ENCODE measurements at regions not wholly inside any gene's neighbourhood (a gene's known extent, or its start where the extent isn't known, plus 50 kb on each side); places are given as distances from the start of the nearest gene placed in this dataset.

- ChIA-PET CTCF (no interaction called here), POLR2A (ENCODE audit: low non-redundant PET) (no interaction called here)
- Histone ChIP-seq H3K27me3 (replicated peaks; ENCODE audit: insufficient read depth, low read depth, low read length, poor library complexity) (no peaks in the 10 kb centered on the region), H3K9me3 (ENCODE audit: low read depth, low read length, poor library complexity, severe bottlenecking) (no peaks in the 10 kb centered on the region), H3K4me1 (ENCODE audit: insufficient read depth, low read length, poor library complexity, severe bottlenecking) (no peaks in the 10 kb centered on the region), H3K4me3 (ENCODE audit: low read depth, low read length, poor library complexity, severe bottlenecking) (no peak overlapping the region), H3K36me3 (ENCODE audit: insufficient read depth, low read length, poor library complexity, severe bottlenecking) (no peaks in the 10 kb centered on the region), H3K27ac (ENCODE audit: low read depth, low read length, poor library complexity, severe bottlenecking) (no peak overlapping the region)
- TF ChIP-seq EZH2 (IDR thresholded peaks at IDR 0.05; ENCODE audit: borderline replicate concordance, low read depth, low read length, poor library complexity, severe bottlenecking) (no peak), CTCF (conservative IDR thresholded peaks at IDR 0.05; ENCODE audit: low read depth, low read length) (no peak)
- intact Hi-C loops (cut with micrococcal nuclease; ENCODE audit: unreplicated experiment): no loop called here
- DNase-seq (ENCODE audit: low spot score): no peak
- BruUV-seq (replicated peaks): no TSS peak
Measured at GRCh38 chr1:81574408-81574807, 226.3 kb upstream of the ADGRL2 start.

- no peak overlapping the region for H3K27ac ChIP-seq (ENCODE audit: low read depth, low read length, poor library complexity, severe bottlenecking)
- no peaks in the 10 kb centered on the region for H3K9me3 ChIP-seq (ENCODE audit: low read depth, low read length, poor library complexity, severe bottlenecking)
- DNase-seq (ENCODE audit: low spot score): no peak
- no peaks in the 10 kb centered on the region for H3K36me3 ChIP-seq (ENCODE audit: insufficient read depth, low read length, poor library complexity, severe bottlenecking)
- ChIA-PET POLR2A (ENCODE audit: low non-redundant PET) (no interaction called here), CTCF (no interaction called here)
- no TSS peak for BruUV-seq (replicated peaks)
- TF ChIP-seq CTCF (conservative IDR thresholded peaks at IDR 0.05; ENCODE audit: low read depth, low read length): no peak
- TF ChIP-seq EZH2 (IDR thresholded peaks at IDR 0.05; ENCODE audit: borderline replicate concordance, low read depth, low read length, poor library complexity, severe bottlenecking): no peak
- H3K4me1 ChIP-seq (ENCODE audit: insufficient read depth, low read length, poor library complexity, severe bottlenecking): no peaks in the 10 kb centered on the region
- intact Hi-C loops (cut with micrococcal nuclease; ENCODE audit: unreplicated experiment): no loop called here
- no peaks in the 10 kb centered on the region for H3K27me3 ChIP-seq (replicated peaks; ENCODE audit: insufficient read depth, low read depth, low read length, poor library complexity)
- no peak overlapping the region for H3K4me3 ChIP-seq (ENCODE audit: low read depth, low read length, poor library complexity, severe bottlenecking)
Measured at GRCh38 chr1:81573458-81573857, 227.3 kb upstream of the ADGRL2 start.

- no peak for TF ChIP-seq EZH2 (IDR thresholded peaks at IDR 0.05; ENCODE audit: borderline replicate concordance, low read depth, low read length, poor library complexity, severe bottlenecking)
- no peak for TF ChIP-seq CTCF (conservative IDR thresholded peaks at IDR 0.05; ENCODE audit: low read depth, low read length)
- Histone ChIP-seq H3K27ac (ENCODE audit: low read depth, low read length, poor library complexity, severe bottlenecking) (no peak overlapping the region), H3K27me3 (replicated peaks; ENCODE audit: insufficient read depth, low read depth, low read length, poor library complexity) (no peaks in the 10 kb centered on the region), H3K4me3 (ENCODE audit: low read depth, low read length, poor library complexity, severe bottlenecking) (no peak overlapping the region), H3K36me3 (ENCODE audit: insufficient read depth, low read length, poor library complexity, severe bottlenecking) (no peaks in the 10 kb centered on the region), H3K4me1 (ENCODE audit: insufficient read depth, low read length, poor library complexity, severe bottlenecking) (no peaks in the 10 kb centered on the region), H3K9me3 (ENCODE audit: low read depth, low read length, poor library complexity, severe bottlenecking) (no peaks in the 10 kb centered on the region)
- ChIA-PET CTCF (no interaction called here), POLR2A (ENCODE audit: low non-redundant PET) (no interaction called here)
- DNase-seq (ENCODE audit: low spot score): no peak
- no TSS peak for BruUV-seq (replicated peaks)
- intact Hi-C loops (cut with micrococcal nuclease; ENCODE audit: unreplicated experiment): no loop called here
Measured at GRCh38 chr1:81571946-81572345, 228.8 kb upstream of the ADGRL2 start.

All from A673 (cell line).